Activated CD4-positive, CD25-positive, alpha-beta regulatory T cell treated with anti-CD3 and anti-CD28 coated beads, Interleukin-2, amount 50 U/mL, for 24 hours (primary cell): ENCODE measurements at regions not wholly inside any gene's neighbourhood (a gene's known extent, or its start where the extent isn't known, plus 50 kb on each side); places are given as distances from the start of the nearest gene placed in this dataset.

Experiments
- ATAC-seq, 2 donors: fragments of 150-1000 bp; cut with Tn5 transposase; one replicate each; pipeline ENCODE4 v1.10.0; 2021; ENCODE audit warnings: mild to moderate bottlenecking in 1 of 2, moderate library complexity in 1 of 2

GRCh38 chr1:193525411-193525810 is 339.0 kb upstream of the B3GALT2 start:
- peak in 1 of 2 donors; percentile 12 for ATAC-seq

GRCh38 chr1:193524616-193525015 is 338.2 kb upstream of the B3GALT2 start:
- no peak for ATAC-seq

GRCh38 chr1:193524021-193524420 is 337.6 kb upstream of the B3GALT2 start:
- ATAC-seq, result no peak

- no peak for ATAC-seq
Observed at GRCh38 chr1:193520472-193520871, 334.1 kb upstream of the B3GALT2 start.

- no peak for ATAC-seq
Observed at GRCh38 chr1:193519922-193520321, 333.5 kb upstream of the B3GALT2 start.

GRCh38 chr1:193516755-193517388 is 330.5 kb upstream of the B3GALT2 start:
- ATAC-seq, result peak; percentile 86 to 91

- no peak for ATAC-seq
Observed at GRCh38 chr1:193514397-193514796, 328.0 kb upstream of the B3GALT2 start.

- no peak for ATAC-seq
Observed at GRCh38 chr1:193513032-193513431, 326.6 kb upstream of the B3GALT2 start.

- ATAC-seq, result peak; percentile 63 to 76
Observed at GRCh38 chr1:193504920-193505319, 318.5 kb upstream of the B3GALT2 start.

- no peak for ATAC-seq
Observed at GRCh38 chr1:193498088-193498655, 311.8 kb upstream of the B3GALT2 start.

GRCh38 chr1:193494368-193494767 is 308.0 kb upstream of the B3GALT2 start:
- ATAC-seq, result no peak

- no peak for ATAC-seq
Observed at GRCh38 chr1:193489191-193489590, 302.8 kb upstream of the B3GALT2 start.

- ATAC-seq, result no peak
Observed at GRCh38 chr1:193487722-193488121, 301.3 kb upstream of the B3GALT2 start.

- peak in 1 of 2 donors; percentile 38 for ATAC-seq
Observed at GRCh38 chr1:193486671-193487229, 300.3 kb upstream of the B3GALT2 start.

GRCh38 chr1:193480755-193481154 is 294.3 kb upstream of the B3GALT2 start:
- ATAC-seq, result no peak

GRCh38 chr1:193479187-193479586 is 292.8 kb upstream of the B3GALT2 start:
- ATAC-seq, result peak; percentile 82 to 85

- peak in 1 of 2 donors; percentile 26 for ATAC-seq
Observed at GRCh38 chr1:193476748-193477147, 290.3 kb upstream of the B3GALT2 start.

- no peak for ATAC-seq
Observed at GRCh38 chr1:193473932-193474331, 287.5 kb upstream of the B3GALT2 start.

- ATAC-seq, result no peak
Observed at GRCh38 chr1:193472838-193473398, 286.5 kb upstream of the B3GALT2 start.

GRCh38 chr1:193472430-193472829 is 286.0 kb upstream of the B3GALT2 start:
- ATAC-seq, result no peak

GRCh38 chr1:193471981-193472380 is 285.6 kb upstream of the B3GALT2 start:
- no peak for ATAC-seq

- ATAC-seq, result no peak
Observed at GRCh38 chr1:193463326-193463932, 277.0 kb upstream of the B3GALT2 start.

- no peak for ATAC-seq
Observed at GRCh38 chr1:193462629-193463320, 276.4 kb upstream of the B3GALT2 start.
